ENCODE measurements at regions not wholly inside any gene's neighbourhood (a gene's known extent, or its start where the extent isn't known, plus 50 kb on each side); places are given as distances from the start of the nearest gene placed in this dataset.

DNA sequence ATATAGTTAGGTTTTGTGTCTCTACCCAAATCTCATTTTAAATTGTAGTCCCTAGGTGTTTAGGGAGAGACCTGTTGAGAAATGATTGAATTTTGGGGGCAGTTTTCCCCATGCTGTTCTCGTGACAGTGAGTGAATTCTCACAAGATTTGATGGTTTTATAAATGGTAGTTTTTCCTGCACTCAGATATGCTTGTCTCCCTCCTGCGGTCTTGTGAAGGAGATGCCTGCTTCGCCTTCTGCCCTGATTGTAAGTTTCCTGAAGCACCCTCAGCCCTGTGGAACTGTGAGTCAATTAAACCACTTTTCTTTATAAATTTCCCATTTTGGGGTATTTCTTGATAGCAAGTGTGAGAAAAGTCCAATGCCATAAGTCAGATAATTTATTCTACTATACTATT is 1977.5 kb upstream of the PCDH20 start:
- DNase-seq (ENCODE audit: extremely low spot score) = no peak
- CTCF ChIA-PET = no interaction called here
- TF ChIP-seq, protein P1, sequence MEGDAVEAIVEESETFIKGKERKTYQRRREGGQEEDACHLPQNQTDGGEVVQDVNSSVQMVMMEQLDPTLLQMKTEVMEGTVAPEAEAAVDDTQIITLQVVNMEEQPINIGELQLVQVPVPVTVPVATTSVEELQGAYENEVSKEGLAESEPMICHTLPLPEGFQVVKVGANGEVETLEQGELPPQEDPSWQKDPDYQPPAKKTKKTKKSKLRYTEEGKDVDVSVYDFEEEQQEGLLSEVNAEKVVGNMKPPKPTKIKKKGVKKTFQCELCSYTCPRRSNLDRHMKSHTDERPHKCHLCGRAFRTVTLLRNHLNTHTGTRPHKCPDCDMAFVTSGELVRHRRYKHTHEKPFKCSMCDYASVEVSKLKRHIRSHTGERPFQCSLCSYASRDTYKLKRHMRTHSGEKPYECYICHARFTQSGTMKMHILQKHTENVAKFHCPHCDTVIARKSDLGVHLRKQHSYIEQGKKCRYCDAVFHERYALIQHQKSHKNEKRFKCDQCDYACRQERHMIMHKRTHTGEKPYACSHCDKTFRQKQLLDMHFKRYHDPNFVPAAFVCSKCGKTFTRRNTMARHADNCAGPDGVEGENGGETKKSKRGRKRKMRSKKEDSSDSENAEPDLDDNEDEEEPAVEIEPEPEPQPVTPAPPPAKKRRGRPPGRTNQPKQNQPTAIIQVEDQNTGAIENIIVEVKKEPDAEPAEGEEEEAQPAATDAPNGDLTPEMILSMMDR (IDR thresholded peaks at IDR 0.05; ENCODE audit: control extremely low read depth, extremely low read depth, low read depth, missing control alignments) = no peak
- POLR2A ChIA-PET = no interaction called here

GRCh38 chr13:63389756-63390155 is 1974.1 kb upstream of the PCDH20 start:
- no peak for DNase-seq (ENCODE audit: extremely low spot score)
- ChIA-PET CTCF (no interaction called here), POLR2A (no interaction called here)
- TF ChIP-seq, protein P1 (IDR thresholded peaks at IDR 0.05; ENCODE audit: control extremely low read depth, extremely low read depth, low read depth, missing control alignments) = no peak

DNA sequence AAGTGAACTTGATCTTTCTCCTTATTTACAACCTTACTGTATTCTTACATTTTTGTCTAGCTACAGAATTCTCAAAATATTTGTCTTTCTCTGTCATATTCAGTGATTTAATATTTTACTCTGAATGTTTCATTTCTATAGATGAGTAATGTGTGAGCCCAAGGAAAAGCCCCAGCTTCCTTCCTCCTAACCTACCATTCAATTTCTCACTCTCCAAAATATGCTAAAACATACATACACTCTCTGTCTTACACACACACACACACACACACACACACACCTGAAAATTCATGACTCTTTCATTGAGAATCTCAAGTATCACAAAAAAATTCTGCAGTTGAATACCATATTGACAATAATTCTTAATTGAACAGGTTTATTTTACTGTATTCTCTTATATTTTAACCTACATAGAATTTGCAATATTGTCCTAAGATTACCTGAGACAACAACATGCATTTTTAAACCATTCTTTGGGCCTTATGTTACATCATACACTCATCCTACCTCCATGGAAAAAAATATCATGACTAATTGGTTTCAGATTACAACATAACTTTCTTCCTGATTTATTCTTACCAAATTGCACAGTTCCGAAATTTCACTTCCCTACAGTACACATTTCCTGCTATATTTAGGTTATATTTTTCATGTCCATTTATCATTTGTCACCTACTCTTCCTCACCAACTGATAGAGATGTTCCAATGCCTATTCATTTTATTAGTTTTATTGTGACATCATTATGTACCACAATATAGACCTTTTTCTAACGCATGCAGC is 1965.6 kb upstream of the PCDH20 start:
- ChIA-PET CTCF (no interaction called here), POLR2A (no interaction called here)
- TF ChIP-seq, protein P1 (IDR thresholded peaks at IDR 0.05; ENCODE audit: control extremely low read depth, extremely low read depth, low read depth, missing control alignments) = no peak
- DNase-seq (ENCODE audit: extremely low spot score) = no peak

DNA sequence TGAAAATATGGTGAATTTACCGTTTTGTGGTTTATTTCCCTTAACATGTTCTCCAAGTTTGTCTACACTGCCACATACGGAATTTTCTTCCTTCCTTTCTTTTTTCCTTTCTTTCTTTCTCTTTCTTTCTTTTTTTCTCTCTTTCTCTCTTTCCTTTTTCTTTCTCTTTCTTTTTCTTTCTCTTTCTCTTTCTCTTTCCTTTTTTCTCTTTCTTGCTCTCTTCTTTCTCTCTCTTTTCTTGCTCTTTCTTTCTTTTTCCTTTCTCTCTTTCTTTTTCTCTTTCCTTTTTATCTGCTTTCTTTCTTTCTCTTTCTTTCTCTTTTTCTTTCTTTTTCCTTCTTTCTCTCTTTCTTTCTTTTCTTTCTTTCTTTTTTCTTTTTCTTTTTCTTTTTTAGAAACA is 1962.3 kb upstream of the PCDH20 start:
- CTCF ChIA-PET = no interaction called here
- TF ChIP-seq, protein P1 (IDR thresholded peaks at IDR 0.05; ENCODE audit: control extremely low read depth, extremely low read depth, low read depth, missing control alignments) = no peak
- DNase-seq (ENCODE audit: extremely low spot score) = no peak
- POLR2A ChIA-PET = no interaction called here

- ChIA-PET POLR2A (no interaction called here), CTCF (no interaction called here)
- TF ChIP-seq, protein P1 (IDR thresholded peaks at IDR 0.05; ENCODE audit: control extremely low read depth, extremely low read depth, low read depth, missing control alignments) = no peak
- DNase-seq (ENCODE audit: extremely low spot score) = no peak
Measured at GRCh38 chr13:63370101-63370500, 1954.5 kb upstream of the PCDH20 start.

- CTCF ChIA-PET = no interaction called here
- POLR2A ChIA-PET = no interaction called here
- TF ChIP-seq, protein P1 (IDR thresholded peaks at IDR 0.05; ENCODE audit: control extremely low read depth, extremely low read depth, low read depth, missing control alignments) = no peak
- DNase-seq (ENCODE audit: extremely low spot score) = no peak
Measured at GRCh38 chr13:63367522-63368198, 1952.0 kb upstream of the PCDH20 start.
